HCT116 (cell line): ENCODE measurements at regions not wholly inside any gene's neighbourhood (a gene's known extent, or its start where the extent isn't known, plus 50 kb on each side); places are given as distances from the start of the nearest gene placed in this dataset.

Experiments
- ATAC-seq: fragments of 200-7000 bp; cut with Tn5 transposase; 2 replicates; pipeline ENCODE4 v1.9.1; 2020; ENCODE audit warnings: mild to moderate bottlenecking, moderate library complexity
- BruUV-seq: library from RNA; stranded (reverse); fragments of 400-500 nt; replicated peaks from 2 replicates; lab custom pipeline; 2021; lab: Mats Ljungman, UMichigan
- CTCF ChIA-PET: fragments of 300-600 bp; sonication (Branson Sonifier 250); formaldehyde crosslinking; loops from one replicate; lab custom pipeline; 2021; ENCODE audit warnings: antibody characterized with exemption; lab: Charles Lee
- POLR2A ChIA-PET: fragments of 300-600, 350-600 bp; sonication (Branson Sonifier 250); formaldehyde crosslinking; loops from one replicate; lab custom pipeline; 2021; ENCODE audit warnings: antibody characterized with exemption; lab: Charles Lee
- RAD21 ChIA-PET, 2 experiments: fragments of 300-600 bp; sonication (Branson Sonifier 250); formaldehyde crosslinking; loops; one replicate each; lab custom pipeline; 2023; ENCODE audit warnings: low total read pairs in 2 of 2; ENCODE audit not compliant: uncharacterized antibody in 2 of 2, unreplicated experiment in 2 of 2, low non-redundant PET in 1 of 2; lab: Charles Lee
- DNase-seq: peaks from one replicate; pipeline ENCODE4 v3.0.0-alpha.2; 2010; ENCODE audit warnings: low read depth, low spot score
- H2AFZ ChIP-seq: fragments of 200-600 bp; shearing (Covaris generic), sonication (generic); 2 replicates; pipeline ENCODE4 v1.6.1; 2017; ENCODE audit warnings: low read depth, mixed run types, mixed read lengths, antibody characterized with exemption, low read length; ENCODE audit not compliant: poor library complexity, severe bottlenecking
- H3K27ac ChIP-seq: 2 replicates; pipeline ENCODE4 v1.5.1; 2012; ENCODE audit warnings: low read depth, low read length
- H3K27me3 ChIP-seq: fragments of 200-600 bp; sonication (generic); 2 replicates; pipeline ENCODE4 v1.6.1; 2016; ENCODE audit warnings: mixed run types, low read length, mixed read lengths; ENCODE audit not compliant: insufficient read depth
- H3K36me3 ChIP-seq, 2 experiments: fragments of 200-500 bp in 1 of 2; fragments of 200-600 bp in 1 of 2; sonication (Bioruptor generic) in 1 of 2; sonication (generic) in 1 of 2; 2 replicates each; pipeline versions ENCODE4 v1.5.1 to v1.6.1; 2014 to 2016; ENCODE audit warnings: low read length in 2 of 2, inconsistent platforms in 1 of 2, mixed read lengths in 1 of 2, mixed run types in 1 of 2; ENCODE audit not compliant: insufficient read depth in 2 of 2, control insufficient read depth in 1 of 2
- H3K4me1 ChIP-seq, 2 experiments: fragments of 200-600 bp in 1 of 2; sonication (generic) in 1 of 2; 2 replicates each; pipeline versions ENCODE4 v1.5.1 to v1.6.1; 2012 to 2017; ENCODE audit warnings: low read length in 2 of 2, inconsistent platforms in 1 of 2, mild to moderate bottlenecking in 1 of 2, mixed read lengths in 1 of 2, mixed run types in 1 of 2, moderate library complexity in 1 of 2; ENCODE audit not compliant: insufficient read depth in 2 of 2, control insufficient read depth in 1 of 2
- H3K4me2 ChIP-seq: fragments of 200-600 bp; sonication (generic); 2 replicates; pipeline ENCODE4 v1.6.1; 2017; ENCODE audit warnings: mixed run types, low read length, mixed read lengths
- H3K4me3 ChIP-seq, 2 experiments: fragments of 200-600 bp in 1 of 2; sonication (generic) in 1 of 2; replicated peaks in 1 of 2; 2 replicates each; pipeline ENCODE4 v1.5.1; 2011 to 2016; ENCODE audit warnings: low read length in 2 of 2, control low read depth in 1 of 2, low read depth in 1 of 2, mild to moderate bottlenecking in 1 of 2, mixed read lengths in 1 of 2, mixed run types in 1 of 2
- H3K79me2 ChIP-seq: fragments of 200-600 bp; sonication (generic); 2 replicates; pipeline ENCODE4 v1.6.1; 2017; ENCODE audit warnings: mild to moderate bottlenecking, mixed run types, low read length, moderate library complexity, mixed read lengths; ENCODE audit not compliant: insufficient read depth
- H3K9ac ChIP-seq: fragments of 200-600 bp; sonication (generic); 2 replicates; pipeline ENCODE4 v1.6.1; 2016; ENCODE audit warnings: low read length, mixed read lengths
- H3K9me2 ChIP-seq: fragments of 200-600 bp; sonication (generic), shearing (Covaris generic); 2 replicates; pipeline ENCODE4 v1.6.1; 2017; ENCODE audit warnings: mixed run types, mild to moderate bottlenecking, moderate library complexity; ENCODE audit not compliant: insufficient read depth
- H3K9me3 ChIP-seq, 2 experiments: fragments of 200-500 bp in 1 of 2; fragments of 200-600 bp in 1 of 2; sonication (Bioruptor generic) in 1 of 2; sonication (generic) in 1 of 2; 2 replicates each; pipeline ENCODE4 v1.6.1; 2014 to 2017; ENCODE audit warnings: low read length in 2 of 2, mixed read lengths in 2 of 2, inconsistent platforms in 1 of 2, low read depth in 1 of 2, mild to moderate bottlenecking in 1 of 2, mixed run types in 1 of 2, moderate library complexity in 1 of 2; ENCODE audit not compliant: control insufficient read depth in 1 of 2, insufficient read depth in 1 of 2
- H4K20me1 ChIP-seq: fragments of 200-600 bp; sonication (generic), shearing (Covaris generic); 2 replicates; pipeline ENCODE4 v1.6.1; 2017; ENCODE audit warnings: mixed run types, mild to moderate bottlenecking, moderate library complexity; ENCODE audit not compliant: insufficient read depth
- ATF3 ChIP-seq: IDR thresholded peaks from 2 replicates; pipeline ENCODE4 v1.6.1; 2012
- CBX3 ChIP-seq: IDR thresholded peaks from 2 replicates; pipeline ENCODE4 v1.6.1; 2012; ENCODE audit warnings: low read depth
- CEBPB ChIP-seq: IDR thresholded peaks from 2 replicates; pipeline ENCODE4 v1.6.1; 2012; ENCODE audit warnings: low read depth
- CTCF ChIP-seq, 3 experiments: fragments of 200-600 bp in 1 of 3; sonication (generic) in 1 of 3; IDR thresholded peaks in 2 of 3; conservative IDR thresholded peaks in 1 of 3; 2 replicates each; pipeline ENCODE4 v1.5.1; 2012 to 2017; ENCODE audit warnings: low read depth in 2 of 3, low read length in 2 of 3, antibody characterized with exemption in 1 of 3, borderline replicate concordance in 1 of 3, control low read depth in 1 of 3, mild to moderate bottlenecking in 1 of 3, mixed read lengths in 1 of 3, mixed run types in 1 of 3, moderate library complexity in 1 of 3; ENCODE audit not compliant: insufficient read depth in 1 of 3
- EZH2 ChIP-seq: fragments of 200-600 bp; sonication (generic); IDR thresholded peaks from 2 replicates; pipeline ENCODE4 v1.6.1; 2017; ENCODE audit warnings: antibody characterized with exemption, mixed run types
- EZH2phosphoT487 ChIP-seq: fragments of 200-600 bp; IDR thresholded peaks from 2 replicates; pipeline ENCODE4 v1.6.1; 2018; ENCODE audit warnings: antibody characterized with exemption, borderline replicate concordance
- FOSL1 ChIP-seq: IDR thresholded peaks from 2 replicates; pipeline ENCODE4 v1.6.1; 2012; ENCODE audit warnings: low read depth
- JUND ChIP-seq: IDR thresholded peaks from 2 replicates; pipeline ENCODE4 v1.6.1; 2012
- POLR2A ChIP-seq: IDR thresholded peaks from 2 replicates; pipeline ENCODE4 v1.7.0; 2011; ENCODE audit warnings: borderline replicate concordance; ENCODE audit not compliant: insufficient read depth, insufficient read length; ENCODE audit errors: extremely low read depth
- POLR2AphosphoS5 ChIP-seq: IDR thresholded peaks from 2 replicates; pipeline ENCODE4 v1.6.1; 2011; ENCODE audit warnings: mild to moderate bottlenecking, low read depth, low read length, moderate library complexity
- RAD21 ChIP-seq: IDR thresholded peaks from 2 replicates; pipeline ENCODE4 v1.6.1; 2012; ENCODE audit warnings: low read depth, mild to moderate bottlenecking
- REST ChIP-seq: IDR thresholded peaks from 2 replicates; pipeline ENCODE4 v1.6.1; 2012; ENCODE audit warnings: low read depth
- SIN3A ChIP-seq: IDR thresholded peaks from 2 replicates; pipeline ENCODE4 v1.6.1; 2012; ENCODE audit warnings: low read depth
- SP1 ChIP-seq: IDR thresholded peaks from 2 replicates; pipeline ENCODE4 v1.6.1; 2012; ENCODE audit warnings: low read depth
- TCF7L2 ChIP-seq: IDR thresholded peaks from 2 replicates; pipeline ENCODE4 v1.7.0; 2011; ENCODE audit warnings: borderline replicate concordance, inconsistent platforms; ENCODE audit not compliant: insufficient read depth, insufficient read length; ENCODE audit errors: extremely low read depth
- YY1 ChIP-seq: IDR thresholded peaks from 2 replicates; pipeline ENCODE4 v1.6.1; 2011; ENCODE audit warnings: low read length, low read depth, moderate library complexity, mild to moderate bottlenecking; ENCODE audit not compliant: insufficient replicate concordance; ENCODE audit errors: extremely low read depth
- ZFX ChIP-seq: fragments of 450-650 bp; IDR thresholded peaks from 2 replicates; pipeline ENCODE4 v1.6.1; 2017
- ZNF274 ChIP-seq: fragments of 200-500 bp; sonication (Bioruptor generic); IDR thresholded peaks from 2 replicates; pipeline ENCODE4 v1.6.1; 2014; ENCODE audit warnings: mild to moderate bottlenecking, low read depth, low read length, inconsistent platforms
- intact Hi-C: fragments of 100-400 bp; cut with micrococcal nuclease; formaldehyde crosslinking; loops from 2 replicates; pipeline ENCODE4 v1.10.0; 2022
- TF ChIP-seq, protein P1 (sequence below): IDR thresholded peaks from 2 replicates; pipeline ENCODE4 v1.6.1; 2012
- TF ChIP-seq, protein P2 (sequence below): IDR thresholded peaks from 2 replicates; pipeline ENCODE4 v1.6.1; 2011; ENCODE audit warnings: mild to moderate bottlenecking, low read length, moderate library complexity; ENCODE audit not compliant: insufficient replicate concordance; ENCODE audit errors: extremely low read depth

- H3K4me3 ChIP-seq: no peak overlapping the region
- ATAC-seq (no peak), DNase-seq (no peak)
- no peak overlapping the region for H3K9ac ChIP-seq
- H4K20me1 ChIP-seq: no peaks in the 10 kb centered on the region
- H3K9me2 ChIP-seq: no peaks in the 10 kb centered on the region
- H3K9me3 ChIP-seq: no peaks in the 10 kb centered on the region
- H3K27ac ChIP-seq: no peak overlapping the region
- intact Hi-C loops: no loop called here
- BruUV-seq: no TSS peak
- no peaks in the 10 kb centered on the region for H3K36me3 ChIP-seq
- no peaks in the 10 kb centered on the region for H3K79me2 ChIP-seq
- H3K4me1 ChIP-seq: no peaks in the 10 kb centered on the region
- ChIA-PET CTCF (no interaction called here), RAD21 (no interaction called here), POLR2A (no interaction called here)
- H3K27me3 ChIP-seq: no peaks in the 10 kb centered on the region; the same call in 1 of the 2 replicates
- no peak overlapping the region for H2AFZ ChIP-seq
- H3K4me2 ChIP-seq: no peak overlapping the region
- TF ChIP-seq ZNF274: no peak
- TF ChIP-seq, protein P1, sequence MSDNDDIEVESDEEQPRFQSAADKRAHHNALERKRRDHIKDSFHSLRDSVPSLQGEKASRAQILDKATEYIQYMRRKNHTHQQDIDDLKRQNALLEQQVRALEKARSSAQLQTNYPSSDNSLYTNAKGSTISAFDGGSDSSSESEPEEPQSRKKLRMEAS: no peak
- TF ChIP-seq ATF3: no peak
- no peak for TF ChIP-seq YY1
- TF ChIP-seq POLR2AphosphoS5: no peak
- no peak for TF ChIP-seq CTCF (IDR thresholded peaks at IDR 0.05 in 2 of 3, conservative IDR thresholded peaks at IDR 0.05 in 1 of 3; ENCODE audit: borderline replicate concordance in 1 of 3, insufficient read depth in 1 of 3, low read depth in 2 of 3, low read length in 2 of 3)
- TF ChIP-seq REST: no peak
- no peak for TF ChIP-seq EZH2phosphoT487
- no peak for TF ChIP-seq TCF7L2
- no peak for TF ChIP-seq RAD21
- TF ChIP-seq CBX3: no peak
- TF ChIP-seq POLR2A: no peak
- no peak for TF ChIP-seq JUND
- no peak for TF ChIP-seq ZFX
- TF ChIP-seq FOSL1: no peak
- TF ChIP-seq CEBPB: no peak
- TF ChIP-seq SP1: no peak
- TF ChIP-seq SIN3A: no peak
- TF ChIP-seq, protein P2, sequence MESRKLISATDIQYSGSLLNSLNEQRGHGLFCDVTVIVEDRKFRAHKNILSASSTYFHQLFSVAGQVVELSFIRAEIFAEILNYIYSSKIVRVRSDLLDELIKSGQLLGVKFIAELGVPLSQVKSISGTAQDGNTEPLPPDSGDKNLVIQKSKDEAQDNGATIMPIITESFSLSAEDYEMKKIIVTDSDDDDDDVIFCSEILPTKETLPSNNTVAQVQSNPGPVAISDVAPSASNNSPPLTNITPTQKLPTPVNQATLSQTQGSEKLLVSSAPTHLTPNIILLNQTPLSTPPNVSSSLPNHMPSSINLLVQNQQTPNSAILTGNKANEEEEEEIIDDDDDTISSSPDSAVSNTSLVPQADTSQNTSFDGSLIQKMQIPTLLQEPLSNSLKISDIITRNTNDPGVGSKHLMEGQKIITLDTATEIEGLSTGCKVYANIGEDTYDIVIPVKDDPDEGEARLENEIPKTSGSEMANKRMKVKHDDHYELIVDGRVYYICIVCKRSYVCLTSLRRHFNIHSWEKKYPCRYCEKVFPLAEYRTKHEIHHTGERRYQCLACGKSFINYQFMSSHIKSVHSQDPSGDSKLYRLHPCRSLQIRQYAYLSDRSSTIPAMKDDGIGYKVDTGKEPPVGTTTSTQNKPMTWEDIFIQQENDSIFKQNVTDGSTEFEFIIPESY: no peak
- TF ChIP-seq EZH2: no peak
These were observed 139.7 kb upstream of the GLRA2 start for GRCh38 chrX:14389682-14390081.
